8988T (cell line): ENCODE measurements at regions not wholly inside any gene's neighbourhood (a gene's known extent, or its start where the extent isn't known, plus 50 kb on each side); places are given as distances from the start of the nearest gene placed in this dataset.

ENCODE experiments used
- DNase-seq: peaks from one replicate; pipeline ENCODE4 v3.0.0; 2011

DNA sequence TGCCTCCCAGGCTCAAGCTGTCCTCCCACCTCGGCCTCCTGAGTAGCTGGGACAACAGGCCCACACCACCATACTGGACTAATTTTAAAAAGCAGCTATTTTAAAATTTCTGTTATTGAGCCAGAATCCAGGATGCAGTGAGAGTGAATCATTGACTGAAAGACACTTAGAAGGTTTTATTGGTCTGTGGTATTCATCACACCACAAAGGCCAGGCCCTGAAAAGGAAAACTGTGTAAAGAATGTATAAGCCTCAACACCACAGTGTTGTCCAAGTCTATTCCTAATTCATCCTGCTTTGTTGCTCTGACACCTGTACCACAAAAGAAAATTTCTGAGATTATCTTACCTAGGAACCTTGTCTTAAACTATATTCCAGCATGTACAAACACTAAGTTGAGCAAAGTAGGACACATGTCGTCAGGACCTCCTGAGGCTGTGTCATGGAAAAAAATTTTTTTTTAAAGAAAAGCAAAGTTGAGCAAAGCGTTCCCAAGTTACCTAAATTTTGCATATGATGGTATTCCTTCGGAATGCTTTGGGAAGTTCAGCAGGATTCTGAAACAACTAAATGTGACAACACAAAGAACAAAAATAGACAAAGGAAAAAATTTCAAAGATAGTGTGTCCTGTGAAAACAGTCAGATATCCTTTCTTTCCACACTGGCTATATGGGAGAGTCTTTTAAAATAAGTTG is 129.6 kb upstream of the MKLN1 start:
- no peak for DNase-seq

DNA sequence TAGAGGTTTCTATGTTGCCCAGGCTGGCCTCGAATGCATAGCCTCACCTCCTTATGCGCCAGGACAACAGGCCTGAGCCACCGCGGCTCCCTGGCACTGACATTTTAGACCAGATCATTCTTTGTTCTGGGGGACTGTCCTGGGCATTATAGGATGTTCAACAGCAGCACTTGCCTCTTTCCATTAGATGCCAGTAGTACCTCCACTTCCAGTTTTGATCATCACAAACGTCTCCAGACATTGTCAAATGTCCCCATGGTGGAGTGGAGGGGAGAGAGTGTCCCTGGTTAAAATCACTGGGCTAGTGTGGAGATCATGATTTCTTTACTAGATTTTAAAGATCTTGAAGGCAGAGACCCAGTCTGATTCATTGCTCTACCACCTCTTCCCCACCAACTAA is 125.2 kb upstream of the MKLN1 start:
- no peak for DNase-seq

DNA sequence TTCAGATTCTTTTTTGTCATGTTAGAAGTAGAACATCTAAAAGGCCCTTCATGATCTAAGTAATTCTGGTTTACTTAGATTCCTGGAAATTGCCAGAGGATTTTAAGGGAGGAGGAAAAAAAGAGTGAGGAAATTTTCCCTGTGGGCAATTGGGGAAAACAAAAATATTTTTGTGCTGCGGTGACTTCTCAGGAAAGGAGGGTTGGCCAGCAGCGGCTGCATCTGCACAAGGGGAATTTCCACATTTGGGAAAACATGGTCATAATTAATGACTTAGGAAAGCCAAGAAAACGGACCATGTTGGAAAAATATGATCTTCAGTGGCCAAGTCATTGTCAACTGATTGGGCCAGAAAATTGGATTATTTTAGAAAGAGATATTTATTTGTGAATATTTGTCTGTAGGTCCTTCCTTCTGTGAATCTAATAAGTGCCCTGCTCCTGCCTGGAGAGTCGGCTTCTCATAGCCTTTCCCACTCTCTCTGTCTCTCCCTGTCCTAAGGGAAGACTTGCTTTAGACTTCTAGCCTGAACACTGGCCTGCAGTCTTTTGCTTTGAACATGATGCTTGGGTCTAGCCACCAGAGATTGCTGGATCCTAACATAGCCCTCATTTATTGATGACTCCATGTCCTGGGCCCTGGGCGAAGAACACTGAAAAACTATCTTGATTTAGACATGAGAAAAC is 124.2 kb upstream of the MKLN1 start:
- DNase-seq = no peak

DNA sequence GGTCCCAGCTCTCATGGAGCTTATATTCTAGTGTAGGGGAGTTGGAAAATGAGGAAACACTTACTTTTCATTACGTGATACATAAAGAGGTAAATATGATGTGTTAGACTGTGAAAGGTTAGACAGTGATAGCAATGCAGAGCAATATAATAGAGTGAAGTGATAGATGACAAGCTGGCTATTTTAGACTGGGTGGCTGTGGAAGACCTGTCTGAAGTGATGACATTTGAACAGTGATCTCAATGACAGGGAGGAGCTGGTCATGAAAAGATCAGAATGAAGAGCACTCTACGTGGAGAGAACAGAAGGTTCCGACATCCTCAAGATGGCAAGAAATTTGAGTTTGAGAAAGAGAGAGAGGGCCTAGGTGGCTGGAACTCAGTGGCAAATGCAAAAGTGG is 118.9 kb upstream of the MKLN1 start:
- no peak for DNase-seq

DNA sequence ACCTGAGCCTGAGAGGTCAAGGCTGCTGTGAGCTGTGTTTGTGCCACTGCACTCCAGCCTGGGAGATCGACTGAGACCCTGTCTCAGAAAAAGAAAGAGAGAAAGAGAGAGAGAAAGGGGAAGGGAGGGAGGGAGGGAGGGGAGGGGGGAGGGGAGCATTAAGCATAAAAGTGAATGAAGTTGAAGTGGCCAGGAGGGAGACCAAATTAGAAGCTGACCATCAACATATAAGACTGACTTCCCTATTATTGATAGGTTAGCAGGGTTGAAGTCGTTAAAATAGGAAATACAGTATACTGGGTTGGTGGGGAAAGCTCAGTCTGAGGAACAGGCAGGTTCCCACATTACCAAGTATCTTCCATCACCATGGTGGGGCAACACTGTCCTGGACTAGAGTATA is 117.1 kb upstream of the MKLN1 start:
- no peak for DNase-seq

DNA sequence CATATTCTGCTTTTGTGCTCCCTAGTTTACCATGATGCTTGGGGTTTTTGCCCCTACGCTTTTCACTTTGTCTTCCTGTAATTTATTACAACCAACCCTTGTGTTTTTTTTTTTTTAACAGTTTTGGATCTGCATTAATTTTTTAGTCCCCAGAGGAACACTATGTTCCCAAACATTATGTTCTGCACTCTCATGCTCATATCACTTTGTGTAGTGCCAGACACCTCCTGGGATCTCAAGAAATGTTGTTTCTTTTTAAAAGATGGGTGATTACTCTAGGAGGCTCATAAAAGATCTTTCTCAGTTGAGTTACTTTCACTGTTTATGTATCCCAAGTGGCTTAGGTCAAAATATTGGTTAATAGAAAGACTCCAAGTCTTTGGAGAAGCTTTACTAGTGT is 116.2 kb upstream of the MKLN1 start:
- no peak for DNase-seq

DNA sequence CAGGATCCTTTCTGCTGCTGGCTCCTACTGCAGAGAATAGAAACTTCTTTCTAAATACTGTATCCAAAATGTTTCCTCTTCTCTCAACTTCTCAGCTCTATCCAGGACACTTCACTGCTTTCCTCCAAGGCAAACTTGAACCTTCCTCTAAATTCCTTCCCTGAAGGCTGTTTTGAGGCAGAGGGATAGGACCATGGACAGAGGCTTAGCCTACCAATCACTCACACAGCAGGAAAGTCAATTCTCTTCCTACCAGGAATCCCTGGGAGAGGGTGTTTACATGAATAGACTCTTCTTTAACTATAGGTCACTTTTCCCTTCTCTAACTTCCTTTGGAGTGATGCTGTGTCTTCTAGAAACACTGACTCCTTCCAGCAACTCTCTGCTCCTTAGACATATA is 115.6 kb upstream of the MKLN1 start:
- DNase-seq = no peak

DNA sequence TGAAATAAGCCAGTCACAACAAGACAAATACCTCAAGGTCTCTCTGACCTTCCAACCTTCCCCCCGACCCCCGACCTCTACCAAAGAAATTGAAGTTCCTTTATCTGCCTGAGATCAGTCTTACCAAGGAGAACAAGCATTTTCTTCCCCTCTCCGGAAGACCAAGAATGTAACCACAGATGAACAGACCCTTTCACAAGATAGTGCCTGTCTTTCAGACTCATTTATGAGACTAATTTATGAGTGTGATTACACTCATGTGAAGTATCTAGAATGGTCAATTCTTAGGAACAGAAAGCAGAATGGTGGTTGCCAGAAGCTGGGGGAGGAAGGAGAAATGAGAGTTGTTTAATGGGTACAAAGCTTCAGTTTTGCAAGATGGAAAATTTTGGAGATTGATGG is 108.9 kb upstream of the MKLN1 start:
- DNase-seq = no peak

DNA sequence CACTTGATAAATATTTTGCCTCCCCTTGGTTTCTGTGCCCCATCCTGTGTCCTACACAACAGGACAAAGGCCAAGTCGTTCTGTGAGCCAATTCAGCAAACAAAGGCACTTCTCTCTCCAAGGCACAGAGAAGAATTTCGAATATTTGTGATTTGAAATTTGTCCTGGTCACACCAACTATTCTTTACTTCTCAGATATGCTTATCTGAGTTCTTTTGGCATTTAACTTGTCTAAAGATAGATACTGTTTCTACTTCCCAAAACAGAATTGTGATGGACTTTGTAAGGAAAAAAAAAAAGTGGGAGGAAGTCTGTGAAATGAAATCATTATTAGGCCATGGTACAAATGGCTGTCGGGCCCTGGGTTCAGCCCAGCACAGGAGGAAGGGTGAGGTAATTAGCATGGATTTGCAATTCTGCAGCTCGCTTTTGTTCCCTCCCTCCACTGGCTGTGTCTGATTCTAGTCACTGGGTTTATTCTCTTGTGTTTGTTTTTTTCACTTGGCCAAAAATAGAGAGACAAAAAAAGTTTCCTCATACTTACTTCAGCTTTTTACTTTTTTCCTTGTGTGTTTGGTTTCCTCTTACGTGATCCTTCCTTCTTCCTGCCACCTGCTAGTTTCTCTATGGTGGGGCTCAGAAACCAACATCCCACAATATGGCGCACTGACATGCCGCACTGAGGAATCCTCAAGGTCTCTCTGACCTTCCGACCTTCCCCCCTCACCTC is 108.2 kb upstream of the MKLN1 start:
- DNase-seq = no peak

DNA sequence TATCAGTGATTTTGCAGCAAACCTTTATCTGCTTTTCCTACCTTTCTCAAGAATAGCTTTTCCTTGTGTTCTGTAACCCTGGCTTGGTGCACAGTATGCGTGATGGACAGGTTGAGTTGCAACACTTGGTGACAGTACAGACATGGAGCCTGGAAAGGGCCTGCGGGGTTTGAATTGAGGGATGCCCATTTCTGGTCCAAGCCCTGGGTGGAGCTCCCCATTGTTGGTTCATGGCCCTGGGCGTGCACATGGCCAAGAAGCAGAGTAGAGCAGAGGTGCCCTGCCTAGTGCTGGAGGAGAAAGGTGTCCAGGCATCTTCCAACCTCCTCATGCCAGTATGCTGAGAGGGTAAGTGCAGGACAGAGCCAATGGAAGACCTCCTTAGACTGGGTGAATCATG is 106.6 kb upstream of the MKLN1 start:
- no peak for DNase-seq

DNA sequence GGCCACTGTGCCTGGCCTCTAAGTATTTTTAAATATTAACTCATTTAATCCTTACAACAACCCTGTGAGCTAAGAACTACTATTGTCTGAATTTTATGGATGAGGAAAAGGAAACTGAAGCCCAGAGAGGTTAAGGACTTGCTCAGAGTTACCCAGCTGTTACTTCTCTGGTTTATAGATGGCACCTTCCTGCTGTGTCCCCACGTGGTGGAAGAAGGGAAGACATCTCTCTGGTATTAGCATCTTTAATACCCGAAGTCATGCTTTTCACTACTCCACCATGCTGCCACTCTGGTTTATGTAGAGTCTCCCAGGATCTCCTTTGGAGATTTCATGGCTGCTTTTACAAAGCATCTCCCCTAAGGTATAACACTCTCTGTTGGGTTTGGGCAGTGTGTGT is 105.5 kb upstream of the MKLN1 start:
- no peak for DNase-seq

DNA sequence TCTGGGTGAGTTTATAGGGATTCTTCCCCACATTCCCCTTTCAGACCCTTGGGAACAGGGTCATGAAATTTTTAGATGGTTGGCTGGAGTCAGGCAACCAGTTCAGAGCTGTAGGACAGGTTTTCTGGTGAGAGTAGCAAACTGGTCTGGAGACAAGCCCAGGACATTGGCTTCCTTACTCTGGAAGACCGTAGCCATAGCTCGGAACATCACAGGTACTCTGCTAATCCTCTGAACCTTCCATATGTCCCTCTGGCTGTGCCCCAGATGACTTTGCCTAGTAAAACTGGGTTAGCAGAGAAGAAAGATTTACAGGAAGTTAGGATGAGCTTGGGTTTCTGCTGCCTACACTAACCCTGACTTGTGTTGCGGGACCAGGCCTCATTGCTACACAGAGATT is 104.5 kb upstream of the MKLN1 start:
- DNase-seq = no peak

DNA sequence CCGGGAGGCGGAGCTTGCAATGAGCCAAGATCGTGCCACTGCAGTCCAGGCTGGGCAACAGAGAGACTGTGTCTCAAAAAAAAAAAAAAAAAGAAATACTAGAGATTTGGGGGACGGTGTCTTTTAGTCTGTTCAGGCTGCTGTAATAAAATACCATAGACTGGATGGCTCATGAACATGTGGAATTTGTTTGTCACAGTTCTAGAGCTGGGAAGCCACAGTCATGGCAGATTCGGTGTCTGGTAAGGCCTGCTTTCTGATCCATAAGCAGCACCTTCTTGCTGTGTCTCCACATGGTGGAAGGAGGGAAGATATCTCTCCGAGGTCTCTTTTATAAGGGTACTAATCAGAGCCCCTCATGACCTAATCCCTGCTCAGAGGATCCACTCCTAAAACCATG is 102.7 kb upstream of the MKLN1 start:
- DNase-seq = no peak

DNA sequence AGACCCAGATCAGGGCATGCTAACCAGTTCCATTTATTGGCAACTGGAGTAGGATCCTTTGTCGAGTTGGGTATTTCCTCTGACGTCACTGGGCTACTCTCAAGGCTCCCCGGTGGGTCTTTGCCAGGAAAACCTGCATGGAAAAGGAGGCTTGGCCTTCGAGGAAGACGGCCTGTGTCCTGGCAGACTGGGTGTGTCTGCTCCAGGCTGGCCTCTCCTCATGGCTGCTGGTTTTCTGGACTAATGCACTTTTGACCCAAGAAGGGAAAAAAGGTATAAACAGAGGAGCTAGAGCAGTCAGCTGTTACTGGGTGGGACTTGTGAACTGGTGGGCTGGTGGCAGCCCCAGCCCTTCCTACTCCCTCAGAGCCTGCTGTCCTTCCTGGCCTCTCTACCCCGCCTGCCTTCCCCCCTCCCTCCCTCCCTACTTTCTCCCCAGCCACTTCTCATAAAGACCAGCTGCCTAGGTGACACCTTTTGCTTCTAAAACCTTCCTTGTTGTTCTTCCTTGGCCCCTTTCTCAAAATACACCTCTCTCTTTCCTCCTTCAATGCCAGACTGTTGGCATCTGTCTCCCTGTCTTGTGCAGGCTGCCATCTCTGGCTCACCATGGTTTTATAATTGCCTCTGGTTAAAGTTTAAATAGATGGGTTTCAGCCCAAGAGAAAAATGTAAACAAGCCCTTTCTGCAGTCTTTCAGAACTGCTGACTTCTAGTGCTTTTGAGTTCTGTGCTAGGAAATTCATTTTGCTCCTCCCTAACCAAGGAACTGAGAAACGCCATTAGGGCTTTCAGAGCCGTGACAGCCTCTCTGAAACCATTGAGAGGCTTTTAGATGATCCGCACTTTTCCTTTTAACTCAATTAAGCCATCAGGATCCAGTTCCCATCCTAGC is 101.8 kb upstream of the MKLN1 start:
- DNase-seq = no peak

DNA sequence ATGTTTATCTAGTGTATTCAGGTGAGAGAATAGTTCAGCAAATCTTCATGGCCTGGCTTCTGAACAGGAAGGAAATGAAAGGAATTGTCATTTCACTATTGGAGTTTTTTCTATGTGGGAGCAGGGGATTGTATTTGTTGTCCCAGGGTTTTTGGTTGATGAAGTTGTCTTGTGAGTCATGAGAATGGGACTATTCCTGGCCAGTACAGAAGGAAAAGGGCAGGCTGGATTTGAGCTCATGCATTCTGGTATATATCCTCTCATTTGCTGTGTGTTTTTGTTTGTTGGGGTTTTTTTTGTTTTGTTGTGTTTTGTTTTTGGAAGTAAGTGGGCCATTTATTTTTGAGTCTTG is 101.2 kb upstream of the MKLN1 start:
- DNase-seq = no peak

DNA sequence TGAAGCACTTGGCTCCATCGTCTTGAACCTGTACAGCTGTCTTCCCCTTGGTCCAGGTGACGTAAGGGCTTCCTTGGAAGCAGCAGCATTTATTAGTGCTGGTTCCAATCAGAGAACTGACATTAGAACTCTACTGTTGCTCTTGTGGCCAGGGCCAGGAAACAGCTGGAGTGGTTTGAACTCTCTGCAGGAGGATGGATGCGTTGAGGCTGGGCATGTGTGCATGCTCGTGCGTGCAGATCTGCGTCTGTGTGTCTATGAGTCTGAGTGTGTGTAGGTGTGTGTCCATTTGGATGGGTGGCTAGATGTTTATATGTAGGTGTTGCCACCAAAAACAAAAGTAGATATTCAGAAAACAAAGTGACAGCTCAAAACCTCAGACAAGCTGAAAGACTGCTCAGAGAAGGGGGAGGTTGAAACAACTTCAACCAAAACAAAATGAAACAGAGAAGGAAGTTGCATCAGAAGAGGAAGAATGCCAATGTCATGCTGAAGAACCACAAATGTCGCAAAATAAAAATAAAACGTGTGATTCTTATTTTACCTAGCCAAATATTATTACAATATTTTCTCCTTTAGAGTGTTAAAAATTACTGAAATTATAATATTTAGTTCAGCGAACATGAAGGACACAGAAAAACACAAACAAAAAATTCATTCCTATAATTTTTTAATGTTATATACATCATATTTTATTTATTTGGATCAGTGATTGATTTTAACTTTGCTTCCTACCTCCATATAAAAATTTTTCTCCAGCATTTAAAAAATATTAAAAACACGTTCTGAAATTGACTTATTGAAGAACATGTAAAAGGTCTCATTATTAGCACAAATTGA is 96.1 kb upstream of the MKLN1 start:
- DNase-seq = no peak

DNA sequence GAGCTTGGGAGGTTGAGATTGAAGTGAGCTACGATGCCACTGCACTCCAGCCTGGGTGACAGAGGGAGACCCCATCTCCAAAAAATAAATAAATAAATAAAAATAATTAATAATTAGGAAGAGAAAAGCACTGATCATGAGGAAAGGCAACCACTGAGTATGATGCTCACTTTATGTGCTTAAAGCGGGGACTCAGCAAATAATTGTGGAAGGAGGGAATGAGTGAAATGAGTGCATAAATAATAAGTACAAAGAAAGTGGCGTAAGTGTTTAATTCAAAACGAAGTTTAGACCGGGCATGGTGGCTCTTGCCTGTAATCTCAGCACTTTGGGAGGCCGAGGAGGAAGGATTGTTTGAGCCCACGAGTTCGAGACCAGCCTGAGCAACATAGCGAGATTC is 94.9 kb upstream of the MKLN1 start:
- no peak for DNase-seq

DNA sequence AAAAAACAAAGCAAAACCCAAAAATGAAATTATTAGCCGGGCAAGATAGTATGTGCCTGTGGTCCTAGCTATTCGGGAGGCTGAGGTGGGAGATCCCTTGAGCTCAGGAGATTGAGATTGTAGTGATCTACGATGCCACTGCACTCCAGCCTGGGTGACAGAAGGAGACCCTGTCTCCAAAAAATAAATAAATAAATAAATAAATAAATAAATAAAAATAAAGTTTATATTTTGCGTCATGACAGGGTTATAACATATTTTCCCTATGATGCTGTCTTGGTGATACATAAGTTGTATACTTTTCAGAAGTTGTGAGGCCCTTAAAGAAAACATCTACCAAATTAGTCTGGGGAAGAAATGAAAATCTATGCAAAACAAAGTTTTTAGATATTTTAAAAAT is 94.5 kb upstream of the MKLN1 start:
- DNase-seq = no peak

DNA sequence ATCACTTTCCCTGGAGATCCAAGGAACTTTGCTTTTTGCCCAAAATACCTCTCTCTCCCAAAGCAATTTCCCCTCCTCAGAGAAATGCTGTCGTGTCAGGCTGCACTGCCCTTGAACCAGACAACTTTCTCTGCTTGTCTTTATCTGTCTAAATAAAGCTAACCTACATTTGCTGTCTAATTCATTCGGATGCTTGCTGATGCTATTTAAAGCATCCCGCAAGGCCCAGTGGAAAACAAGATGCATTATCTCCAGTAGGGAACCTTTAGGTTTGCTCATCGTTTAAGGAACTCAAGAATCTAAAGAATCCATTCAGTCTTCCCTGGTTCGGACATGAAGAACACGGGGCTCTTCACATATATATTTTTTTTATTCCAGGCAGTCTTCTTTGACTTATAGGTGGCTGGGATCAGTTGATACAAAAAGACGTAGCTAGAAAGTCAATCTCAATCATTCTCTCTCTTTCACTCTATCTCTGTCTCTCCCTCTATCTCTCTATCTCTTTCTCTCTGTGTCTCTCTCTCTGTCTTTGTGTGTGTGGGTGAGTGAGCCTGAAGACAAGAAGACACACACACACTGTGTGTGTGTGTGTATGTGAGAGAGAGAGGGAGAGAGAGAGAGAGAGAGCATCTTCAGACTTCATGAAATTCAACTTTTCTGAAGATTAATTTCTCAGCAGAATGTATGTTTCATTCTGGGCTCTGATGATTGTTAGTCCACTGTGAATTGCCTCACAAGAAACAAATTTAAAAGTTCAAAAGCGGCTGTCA is 92.8 kb upstream of the MKLN1 start:
- DNase-seq = no peak

DNA sequence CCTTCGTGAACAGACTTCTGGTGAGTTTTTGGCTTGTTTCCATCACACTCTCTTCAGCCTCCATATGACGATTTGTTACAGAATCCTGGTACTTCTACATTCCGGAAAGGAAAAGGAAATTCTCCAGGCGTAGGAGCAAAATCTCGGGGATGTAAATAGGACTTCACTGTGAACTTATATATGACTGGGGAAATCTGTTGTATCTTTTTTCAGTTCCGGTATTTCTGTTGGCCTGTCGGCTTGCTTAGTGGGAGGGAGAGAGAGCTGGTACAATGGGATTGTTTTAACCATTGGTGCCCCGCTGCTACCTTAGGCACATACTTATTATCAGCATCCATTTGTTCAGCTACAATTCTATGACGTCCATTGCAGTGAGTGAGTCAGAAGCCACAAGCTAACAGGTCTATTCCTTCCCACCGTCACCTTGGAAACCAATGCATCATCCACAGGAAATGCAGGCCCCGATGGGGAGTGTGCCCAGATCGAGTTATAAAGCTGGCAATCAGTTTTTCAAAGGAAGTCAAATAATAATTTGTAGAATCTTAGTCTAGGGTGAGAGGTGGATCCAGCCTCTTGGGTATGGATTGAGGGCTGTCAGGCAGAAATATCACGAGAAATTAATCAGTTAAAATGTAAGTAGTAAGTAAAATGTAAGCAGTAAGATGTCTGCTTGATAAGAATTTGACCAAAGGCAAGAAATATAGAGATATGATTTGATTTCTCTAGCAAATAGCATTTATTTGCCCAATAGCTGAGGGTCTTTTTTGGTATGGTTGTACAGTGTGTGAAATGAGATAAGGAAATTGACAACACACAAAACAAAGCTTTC is 92.0 kb upstream of the MKLN1 start:
- no peak for DNase-seq

DNA sequence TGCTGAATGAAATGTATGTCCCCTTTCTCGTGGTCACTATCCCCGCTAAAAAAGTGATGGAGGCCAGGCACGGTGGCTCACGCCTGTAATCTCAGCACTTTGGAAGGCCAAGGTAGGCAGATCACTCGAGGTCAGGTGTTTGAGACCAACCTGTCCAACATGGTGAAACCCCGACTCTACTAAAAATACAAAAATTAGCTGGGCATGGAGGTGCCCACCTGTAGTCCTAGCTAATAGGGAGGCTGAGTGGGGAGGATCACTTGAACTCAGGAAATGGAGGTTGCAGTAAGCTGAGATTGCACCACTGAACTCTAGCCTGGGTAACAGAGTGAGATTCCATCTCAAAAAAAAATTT is 91.4 kb upstream of the MKLN1 start:
- DNase-seq = no peak
